OCI-LY1 (cell line): ENCODE measurements at regions not wholly inside any gene's neighbourhood (a gene's known extent, or its start where the extent isn't known, plus 50 kb on each side); places are given as distances from the start of the nearest gene placed in this dataset.
"Not testable (repeated sequence)": the region's sequence is repeated elsewhere in the genome, so short reads cannot be mapped to it uniquely, and the experiment has no call there.

Experiments used
- H2AFZ ChIP-seq: fragments of 200-600 bp; sonication (generic), shearing (Covaris generic); 2 replicates; pipeline ENCODE4 v1.6.0; 2014; ENCODE audit warnings: antibody characterized with exemption, mild to moderate bottlenecking, low read length
- H3F3A ChIP-seq: fragments of 200-600 bp; sonication (generic), shearing (Covaris generic); 2 replicates; pipeline ENCODE4 v1.6.0; 2014; ENCODE audit warnings: mild to moderate bottlenecking, antibody characterized with exemption, low read length, moderate library complexity; ENCODE audit not compliant: insufficient read depth
- H3K27ac ChIP-seq: fragments of 200-600 bp; sonication (generic); 2 replicates; pipeline ENCODE4 v1.5.1; 2014; ENCODE audit warnings: low read length, mixed run types, mild to moderate bottlenecking, low read depth; ENCODE audit not compliant: poor library complexity, severe bottlenecking
- H3K27me3 ChIP-seq: fragments of 200-600 bp; sonication (generic); 2 replicates; pipeline ENCODE4 v1.6.0; 2014; ENCODE audit warnings: antibody characterized with exemption, mild to moderate bottlenecking, low read length, moderate library complexity; ENCODE audit not compliant: insufficient read depth
- H3K36me3 ChIP-seq: fragments of 200-600 bp; sonication (generic); 2 replicates; pipeline ENCODE4 v1.6.1; 2014; ENCODE audit warnings: mild to moderate bottlenecking, antibody characterized with exemption, low read length, moderate library complexity, mixed read lengths; ENCODE audit not compliant: insufficient read depth
- H3K4me1 ChIP-seq: fragments of 200-600 bp; sonication (generic); 2 replicates; pipeline ENCODE4 v1.5.1; 2014; ENCODE audit warnings: mild to moderate bottlenecking, low read length, moderate library complexity; ENCODE audit not compliant: insufficient read depth, severe bottlenecking
- H3K4me2 ChIP-seq: fragments of 200-600 bp; sonication (generic), shearing (Covaris generic); 2 replicates; pipeline ENCODE4 v1.6.1; 2014; ENCODE audit warnings: low read length
- H3K4me3 ChIP-seq: fragments of 200-600 bp; sonication (generic); 2 replicates; pipeline ENCODE4 v1.5.1; 2014; ENCODE audit warnings: low read length, low read depth, mild to moderate bottlenecking, mixed read lengths; ENCODE audit not compliant: poor library complexity, severe bottlenecking
- H3K79me2 ChIP-seq: fragments of 200-600 bp; shearing (Covaris generic); 2 replicates; pipeline ENCODE4 v1.6.1; 2016; ENCODE audit warnings: mixed run types, low read length, mixed read lengths; ENCODE audit not compliant: insufficient read depth
- H3K9ac ChIP-seq: fragments of 200-600 bp; sonication (generic), shearing (Covaris generic); 2 replicates; pipeline ENCODE4 v1.6.1; 2014; ENCODE audit warnings: mild to moderate bottlenecking, low read length, mixed read lengths
- H3K9me2 ChIP-seq: fragments of 200-600 bp; sonication (generic), shearing (Covaris generic); 2 replicates; pipeline ENCODE4 v1.6.1; 2014; ENCODE audit warnings: low read depth, mild to moderate bottlenecking, low read length, mixed read lengths
- H3K9me3 ChIP-seq: fragments of 200-600 bp; shearing (Covaris generic); 2 replicates; pipeline ENCODE4 v1.6.1; 2014; ENCODE audit warnings: low read length, mixed read lengths
- H4K20me1 ChIP-seq: fragments of 200-600 bp; sonication (generic), shearing (Covaris generic); 2 replicates; pipeline ENCODE4 v1.6.0; 2016; ENCODE audit warnings: mild to moderate bottlenecking, low read length; ENCODE audit not compliant: insufficient read depth
- EZH2 ChIP-seq: fragments of 200-600 bp; sonication (generic), shearing (Covaris generic); IDR thresholded peaks from 2 replicates; pipeline ENCODE4 v1.8.0; 2017; ENCODE audit warnings: borderline replicate concordance, mixed run types, mild to moderate bottlenecking, antibody characterized with exemption, low read length, moderate library complexity, mixed read lengths
- TF ChIP-seq, protein P1 (sequence below): fragments of 200-600 bp; sonication (generic), shearing (Covaris generic); IDR thresholded peaks from 2 replicates; pipeline ENCODE4 v1.5.1; 2017; ENCODE audit warnings: mild to moderate bottlenecking, antibody characterized with exemption, low read length, moderate library complexity, mixed read lengths

DNA sequence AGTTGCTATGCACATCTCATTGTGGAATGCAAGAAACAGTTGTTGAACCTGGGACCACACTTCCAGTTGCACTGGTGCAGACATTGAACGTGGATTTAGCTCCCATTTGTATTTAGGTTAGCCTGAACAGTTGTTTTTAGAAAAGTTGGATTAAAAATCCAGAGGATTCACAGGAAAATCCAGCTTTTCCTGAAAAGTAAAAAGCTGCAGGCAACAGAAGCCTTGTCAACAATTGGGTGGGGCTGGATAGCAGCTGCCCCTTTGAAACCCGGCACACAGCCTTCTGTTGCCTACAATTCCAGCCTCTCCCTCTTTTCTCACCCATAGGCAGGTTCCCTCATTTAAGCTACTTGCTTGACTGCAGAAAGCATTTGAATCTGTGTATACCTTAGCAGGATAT is 165.3 kb upstream of the TBL1XR1 start:
- no peak overlapping the region for H3K27ac ChIP-seq
- H3K9me2 ChIP-seq, result no peaks in the 10 kb centered on the region
- H3K4me1 ChIP-seq, result peaks cover 45% of the 10 kb centered on the region
- no peaks in the 10 kb centered on the region for H3K79me2 ChIP-seq
- H3K27me3 ChIP-seq, result no peaks in the 10 kb centered on the region
- no peak overlapping the region for H3K4me3 ChIP-seq
- no peak for TF ChIP-seq EZH2
- TF ChIP-seq, protein P1, sequence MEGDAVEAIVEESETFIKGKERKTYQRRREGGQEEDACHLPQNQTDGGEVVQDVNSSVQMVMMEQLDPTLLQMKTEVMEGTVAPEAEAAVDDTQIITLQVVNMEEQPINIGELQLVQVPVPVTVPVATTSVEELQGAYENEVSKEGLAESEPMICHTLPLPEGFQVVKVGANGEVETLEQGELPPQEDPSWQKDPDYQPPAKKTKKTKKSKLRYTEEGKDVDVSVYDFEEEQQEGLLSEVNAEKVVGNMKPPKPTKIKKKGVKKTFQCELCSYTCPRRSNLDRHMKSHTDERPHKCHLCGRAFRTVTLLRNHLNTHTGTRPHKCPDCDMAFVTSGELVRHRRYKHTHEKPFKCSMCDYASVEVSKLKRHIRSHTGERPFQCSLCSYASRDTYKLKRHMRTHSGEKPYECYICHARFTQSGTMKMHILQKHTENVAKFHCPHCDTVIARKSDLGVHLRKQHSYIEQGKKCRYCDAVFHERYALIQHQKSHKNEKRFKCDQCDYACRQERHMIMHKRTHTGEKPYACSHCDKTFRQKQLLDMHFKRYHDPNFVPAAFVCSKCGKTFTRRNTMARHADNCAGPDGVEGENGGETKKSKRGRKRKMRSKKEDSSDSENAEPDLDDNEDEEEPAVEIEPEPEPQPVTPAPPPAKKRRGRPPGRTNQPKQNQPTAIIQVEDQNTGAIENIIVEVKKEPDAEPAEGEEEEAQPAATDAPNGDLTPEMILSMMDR, result no peak
- H3K4me2 ChIP-seq, result no peak overlapping the region
- H2AFZ ChIP-seq, result no peak overlapping the region
- H3K36me3 ChIP-seq, result no peaks in the 10 kb centered on the region
- no peaks in the 10 kb centered on the region for H3K9me3 ChIP-seq
- peaks cover 6% of the 10 kb centered on the region; the same call in 1 of the 2 replicates for H3F3A ChIP-seq
- no peaks in the 10 kb centered on the region for H4K20me1 ChIP-seq
- no peak overlapping the region for H3K9ac ChIP-seq

DNA sequence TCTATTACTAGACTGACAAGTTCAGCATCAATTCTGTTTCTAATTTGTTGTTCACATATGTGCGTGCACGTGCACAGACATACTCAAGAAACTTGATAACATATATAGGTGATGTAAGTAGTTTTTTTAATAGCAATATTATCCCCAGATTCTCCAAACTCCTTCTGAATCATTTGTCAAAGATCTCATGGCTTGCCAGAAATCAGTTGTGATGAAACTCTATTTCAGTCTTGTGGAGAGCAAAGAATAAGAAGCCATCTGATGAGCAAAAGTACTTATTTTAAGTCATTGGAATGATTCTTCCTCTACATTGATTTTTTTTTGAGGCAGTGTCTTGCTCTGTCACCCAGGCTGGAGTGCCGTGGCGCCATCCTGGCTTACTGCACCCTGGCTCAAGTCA is 167.0 kb upstream of the TBL1XR1 start:
- no peak overlapping the region for H2AFZ ChIP-seq
- no peaks in the 10 kb centered on the region for H4K20me1 ChIP-seq
- no peak overlapping the region for H3K4me3 ChIP-seq
- no peak overlapping the region for H3K27ac ChIP-seq
- TF ChIP-seq, protein P1, result no peak
- no peak for TF ChIP-seq EZH2
- H3K79me2 ChIP-seq, result no peaks in the 10 kb centered on the region
- H3K9ac ChIP-seq, result no peak overlapping the region
- no peak overlapping the region for H3K4me2 ChIP-seq
- H3K36me3 ChIP-seq, result no peaks in the 10 kb centered on the region
- no peaks in the 10 kb centered on the region for H3K27me3 ChIP-seq
- H3K9me2 ChIP-seq, result no peaks in the 10 kb centered on the region
- H3K9me3 ChIP-seq, result no peaks in the 10 kb centered on the region
- H3K4me1 ChIP-seq, result peaks cover 29% of the 10 kb centered on the region
- peaks cover 6% of the 10 kb centered on the region; the same call in 1 of the 2 replicates for H3F3A ChIP-seq

DNA sequence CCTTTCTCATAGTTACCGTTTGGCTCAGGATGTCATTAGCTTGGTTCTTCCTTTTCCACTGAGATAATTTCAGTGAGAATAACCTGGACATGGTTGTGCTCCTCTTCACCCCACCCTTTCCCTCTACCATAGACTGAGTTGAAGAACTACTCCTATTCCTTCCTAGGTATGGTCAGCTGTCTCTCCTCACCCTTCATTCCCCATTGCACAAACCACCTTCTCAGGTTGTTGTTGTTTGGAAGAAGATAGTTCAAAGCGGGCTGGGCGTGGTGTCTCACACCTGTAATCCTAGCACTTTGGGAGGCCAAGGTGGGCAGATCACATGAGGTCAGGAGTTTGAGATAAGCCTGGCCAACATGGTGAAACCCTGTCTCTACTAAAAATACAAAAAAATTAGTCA is 168.0 kb upstream of the TBL1XR1 start:
- not testable (repeated sequence) for H4K20me1 ChIP-seq, H3K27me3 ChIP-seq, H3K27ac ChIP-seq, H3F3A ChIP-seq, H3K9me3 ChIP-seq, H3K4me2 ChIP-seq, H3K79me2 ChIP-seq, H3K36me3 ChIP-seq, H3K4me3 ChIP-seq, H2AFZ ChIP-seq, H3K9ac ChIP-seq, H3K9me2 ChIP-seq
- H3K4me1 ChIP-seq, result peaks cover 18% of the 10 kb centered on the region

DNA sequence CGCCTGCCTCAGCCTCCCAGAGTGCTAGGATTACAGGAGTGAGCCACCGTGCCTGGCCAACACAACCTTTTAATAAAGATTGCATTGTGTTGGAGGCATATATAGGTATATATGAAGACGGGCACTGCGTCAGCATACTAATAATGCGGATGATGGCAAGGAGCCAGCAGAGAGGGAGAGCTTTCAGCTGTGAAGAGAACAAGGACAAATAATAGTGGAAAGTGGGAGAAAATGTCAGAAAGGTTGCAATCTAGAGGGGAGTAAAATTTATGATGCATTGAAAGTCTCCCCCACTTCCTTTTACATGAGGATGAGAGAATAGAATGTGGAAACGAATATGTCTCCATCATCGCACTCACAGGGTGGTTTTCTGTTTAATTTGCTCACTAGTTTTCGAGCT is 170.5 kb upstream of the TBL1XR1 start:
- Histone ChIP-seq H3K4me3 (no peak overlapping the region), H3K27ac (no peak overlapping the region), H3K36me3 (no peaks in the 10 kb centered on the region), H3K79me2 (no peaks in the 10 kb centered on the region), H3K4me1 (no peaks in the 10 kb centered on the region), H3F3A (no peaks in the 10 kb centered on the region), H3K4me2 (no peak overlapping the region), H3K9me3 (no peaks in the 10 kb centered on the region), H2AFZ (no peak overlapping the region), H3K27me3 (no peaks in the 10 kb centered on the region), H3K9ac (no peak overlapping the region), H4K20me1 (no peaks in the 10 kb centered on the region), H3K9me2 (no peaks in the 10 kb centered on the region)
- TF ChIP-seq, protein P1, result no peak
- no peak for TF ChIP-seq EZH2
